NCI-H1694 (cell line): ENCODE measurements at regions not wholly inside any gene's neighbourhood (a gene's known extent, or its start where the extent isn't known, plus 50 kb on each side); places are given as distances from the start of the nearest gene placed in this dataset.

ENCODE experiments used
- DNase-seq: peaks from one replicate; lab custom pipeline; 2025; lab: John Stamatoyannopoulos, UW

- DNase-seq = no peak
Observed at GRCh38 chr3:18675197-18675596, 250.1 kb upstream of the SATB1 start.

- no peak for DNase-seq
Observed at GRCh38 chr3:18672561-18672960, 247.4 kb upstream of the SATB1 start.

- DNase-seq = no peak
Observed at GRCh38 chr3:18670759-18671158, 245.6 kb upstream of the SATB1 start.

- DNase-seq = no peak
Observed at GRCh38 chr3:18669374-18669773, 244.2 kb upstream of the SATB1 start.

- no peak for DNase-seq
Observed at GRCh38 chr3:18667552-18667951, 242.4 kb upstream of the SATB1 start.

- DNase-seq = no peak
Observed at GRCh38 chr3:18666655-18667054, 241.5 kb upstream of the SATB1 start.

GRCh38 chr3:18660059-18660458, 234.9 kb upstream of the SATB1 start:
- no peak for DNase-seq

GRCh38 chr3:18657858-18658820, 233.0 kb upstream of the SATB1 start:
- DNase-seq = no peak

- DNase-seq = no peak
Observed at GRCh38 chr3:18656866-18657265, 231.7 kb upstream of the SATB1 start.

GRCh38 chr3:18656410-18656809, 231.3 kb upstream of the SATB1 start:
- no peak for DNase-seq

- DNase-seq = no peak
Observed at GRCh38 chr3:18655827-18656226, 230.7 kb upstream of the SATB1 start.

GRCh38 chr3:18652781-18653180, 227.6 kb upstream of the SATB1 start:
- DNase-seq = no peak

- DNase-seq = no peak
Observed at GRCh38 chr3:18650731-18651130, 225.6 kb upstream of the SATB1 start.

GRCh38 chr3:18649666-18650363, 224.7 kb upstream of the SATB1 start:
- no peak for DNase-seq

GRCh38 chr3:18648868-18649462, 223.8 kb upstream of the SATB1 start:
- no peak for DNase-seq

GRCh38 chr3:18648159-18648558, 223.0 kb upstream of the SATB1 start:
- no peak for DNase-seq

- no peak for DNase-seq
Observed at GRCh38 chr3:18645619-18646018, 220.5 kb upstream of the SATB1 start.

GRCh38 chr3:18643281-18643680, 218.1 kb upstream of the SATB1 start:
- DNase-seq = no peak

GRCh38 chr3:18641916-18642315, 216.8 kb upstream of the SATB1 start:
- DNase-seq = no peak

- no peak for DNase-seq
Observed at GRCh38 chr3:18635215-18635614, 210.1 kb upstream of the SATB1 start.

GRCh38 chr3:18634461-18634860, 209.3 kb upstream of the SATB1 start:
- no peak for DNase-seq

- DNase-seq = no peak
Observed at GRCh38 chr3:18633002-18633401, 207.9 kb upstream of the SATB1 start.

GRCh38 chr3:18630295-18630694, 205.2 kb upstream of the SATB1 start:
- DNase-seq = no peak
